HFFc6 (cell line): ENCODE measurements at regions not wholly inside any gene's neighbourhood (a gene's known extent, or its start where the extent isn't known, plus 50 kb on each side); places are given as distances from the start of the nearest gene placed in this dataset.
"Not testable (repeated sequence)": the region's sequence is repeated elsewhere in the genome, so short reads cannot be mapped to it uniquely, and the experiment has no call there.

Experiments
- DNase-seq: peaks from one replicate; pipeline ENCODE4 v3.0.0-alpha.2; 2018
- H3K27ac Mint-ChIP-seq: 2 replicates; pipeline ENCODE4 v1.8.0; 2020; ENCODE audit warnings: mild to moderate bottlenecking, mixed read lengths
- H3K27me3 Mint-ChIP-seq: 2 replicates; pipeline ENCODE4 v1.8.0; 2021; ENCODE audit warnings: mild to moderate bottlenecking, moderate library complexity, mixed read lengths; ENCODE audit not compliant: insufficient read depth
- H3K36me3 Mint-ChIP-seq: 2 replicates; pipeline ENCODE4 v1.8.0; 2021; ENCODE audit warnings: low read depth, mixed read lengths
- H3K4me1 Mint-ChIP-seq: 2 replicates; pipeline ENCODE4 v1.8.0; 2020; ENCODE audit warnings: low read depth, mixed read lengths
- H3K4me3 Mint-ChIP-seq: 2 replicates; pipeline ENCODE4 v1.8.0; 2020; ENCODE audit warnings: mild to moderate bottlenecking, moderate library complexity, mixed read lengths
- H3K9me3 Mint-ChIP-seq: 2 replicates; pipeline ENCODE4 v1.8.0; 2020; ENCODE audit warnings: mild to moderate bottlenecking, mixed read lengths
- CTCF ChIP-seq: fragments of 200-600 bp; sonication (generic); IDR thresholded peaks from 2 replicates; pipeline ENCODE4 v1.5.0; 2021; ENCODE audit warnings: antibody characterized with exemption, mild to moderate bottlenecking

- H3K9me3 Mint-ChIP-seq = peaks cover 17% of the 10 kb centered on the region
- not testable (repeated sequence) for H3K27ac Mint-ChIP-seq, H3K27me3 Mint-ChIP-seq, H3K36me3 Mint-ChIP-seq, H3K4me1 Mint-ChIP-seq, H3K4me3 Mint-ChIP-seq, DNase-seq
These were observed 421.5 kb downstream of the PCDH19 start for GRCh38 chrX:99988532-99988931.

GRCh38 chrX:99973572-99974226 is 436.4 kb downstream of the PCDH19 start:
- no peak for DNase-seq
- Mint-ChIP-seq H3K4me3 (no peak overlapping the region), H3K36me3 (no peaks in the 10 kb centered on the region), H3K27me3 (no peaks in the 10 kb centered on the region; the same call in 1 of the 2 replicates), H3K4me1 (no peaks in the 10 kb centered on the region), H3K9me3 (peaks cover 7% of the 10 kb centered on the region), H3K27ac (no peak overlapping the region)
- no peak for TF ChIP-seq CTCF

GRCh38 chrX:99939883-99940232 is 470.2 kb downstream of the PCDH19 start:
- H3K36me3 Mint-ChIP-seq = no peaks in the 10 kb centered on the region
- H3K9me3 Mint-ChIP-seq = peaks cover 7% of the 10 kb centered on the region
- H3K4me3 Mint-ChIP-seq = no peak overlapping the region
- H3K4me1 Mint-ChIP-seq = no peaks in the 10 kb centered on the region
- DNase-seq = no peak
- no peaks in the 10 kb centered on the region for H3K27me3 Mint-ChIP-seq
- no peak for TF ChIP-seq CTCF
- no peak overlapping the region for H3K27ac Mint-ChIP-seq

GRCh38 chrX:99939206-99939882 is 470.7 kb downstream of the PCDH19 start:
- H3K27ac Mint-ChIP-seq, H3K27me3 Mint-ChIP-seq, DNase-seq, H3K9me3 Mint-ChIP-seq, H3K4me1 Mint-ChIP-seq, H3K4me3 Mint-ChIP-seq, H3K36me3 Mint-ChIP-seq: not testable (repeated sequence)

- Mint-ChIP-seq H3K4me1 (no peaks in the 10 kb centered on the region), H3K9me3 (peaks cover 3% of the 10 kb centered on the region), H3K27ac (no peak overlapping the region), H3K36me3 (no peaks in the 10 kb centered on the region), H3K4me3 (no peak overlapping the region), H3K27me3 (no peaks in the 10 kb centered on the region)
- DNase-seq = no peak
- no peak for TF ChIP-seq CTCF
These were observed 471.6 kb downstream of the PCDH19 start for GRCh38 chrX:99938464-99938863.

GRCh38 chrX:99933865-99934264 is 476.2 kb downstream of the PCDH19 start:
- H3K9me3 Mint-ChIP-seq = peaks cover 10% of the 10 kb centered on the region; the same call in 1 of the 2 replicates
- no peaks in the 10 kb centered on the region for H3K36me3 Mint-ChIP-seq
- no peak for TF ChIP-seq CTCF
- no peak for DNase-seq
- H3K27ac Mint-ChIP-seq = no peak overlapping the region
- no peaks in the 10 kb centered on the region for H3K4me1 Mint-ChIP-seq
- H3K4me3 Mint-ChIP-seq = no peak overlapping the region
- no peaks in the 10 kb centered on the region for H3K27me3 Mint-ChIP-seq
